Spleen (tissue), 7 donors: ENCODE measurements at regions not wholly inside any gene's neighbourhood (a gene's known extent, or its start where the extent isn't known, plus 50 kb on each side); places are given as distances from the start of the nearest gene placed in this dataset.
"Not testable (repeated sequence)": the region's sequence is repeated elsewhere in the genome, so short reads cannot be mapped to it uniquely, and the experiment has no call there.

Experiments used
- POLR2A ChIP-seq, 3 donors: fragments of 450-650 bp; IDR thresholded peaks; one replicate each; pipeline ENCODE4 v1.5.1; 2017; ENCODE audit warnings: antibody characterized with exemption in 3 of 3, mild to moderate bottlenecking in 1 of 3
- TF ChIP-seq, protein P1 (sequence below), 11 experiments: fragments of 200-600 bp in 7 of 11; fragments of 450-650 bp in 4 of 11; sonication (generic) in 4 of 11; IDR thresholded peaks in 8 of 11; conservative IDR thresholded peaks in 3 of 11; 1 replicate in 7 of 11; 2 replicates in 4 of 11; pipeline versions ENCODE4 v1.4.0 to v1.8.0; 2016 to 2021; ENCODE audit warnings: antibody characterized with exemption in 11 of 11, inconsistent platforms in 4 of 11, mild to moderate bottlenecking in 1 of 11
- donor health status: DM: no; HTN: no; CAD: no; lungs with moderate emphysema.
- donor health status: DM: no; HTN: no; CAD: no.
- donor health status: DM: no; HTN: no; CAD: no.

DNA sequence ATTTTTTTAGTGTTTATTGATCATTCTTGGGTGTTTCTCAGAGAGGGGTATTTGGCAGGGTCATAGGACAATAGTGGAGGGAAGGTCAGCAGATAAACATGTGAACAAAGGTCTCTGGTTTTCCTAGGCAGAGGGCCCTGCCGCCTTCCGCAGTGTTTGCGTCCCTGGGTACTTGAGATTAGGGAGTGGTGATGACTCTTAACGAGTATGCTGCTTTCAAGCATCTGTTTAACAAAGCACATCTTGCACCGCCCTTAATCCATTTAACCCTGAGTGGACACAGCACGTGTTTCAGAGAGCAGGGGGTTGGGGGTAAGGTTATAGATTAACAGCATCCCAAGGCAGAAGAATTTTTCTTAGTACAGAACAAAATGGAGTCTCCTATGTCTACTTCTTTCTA, 67.1 kb upstream of the MAN1A2 start:
- TF ChIP-seq, protein P1, sequence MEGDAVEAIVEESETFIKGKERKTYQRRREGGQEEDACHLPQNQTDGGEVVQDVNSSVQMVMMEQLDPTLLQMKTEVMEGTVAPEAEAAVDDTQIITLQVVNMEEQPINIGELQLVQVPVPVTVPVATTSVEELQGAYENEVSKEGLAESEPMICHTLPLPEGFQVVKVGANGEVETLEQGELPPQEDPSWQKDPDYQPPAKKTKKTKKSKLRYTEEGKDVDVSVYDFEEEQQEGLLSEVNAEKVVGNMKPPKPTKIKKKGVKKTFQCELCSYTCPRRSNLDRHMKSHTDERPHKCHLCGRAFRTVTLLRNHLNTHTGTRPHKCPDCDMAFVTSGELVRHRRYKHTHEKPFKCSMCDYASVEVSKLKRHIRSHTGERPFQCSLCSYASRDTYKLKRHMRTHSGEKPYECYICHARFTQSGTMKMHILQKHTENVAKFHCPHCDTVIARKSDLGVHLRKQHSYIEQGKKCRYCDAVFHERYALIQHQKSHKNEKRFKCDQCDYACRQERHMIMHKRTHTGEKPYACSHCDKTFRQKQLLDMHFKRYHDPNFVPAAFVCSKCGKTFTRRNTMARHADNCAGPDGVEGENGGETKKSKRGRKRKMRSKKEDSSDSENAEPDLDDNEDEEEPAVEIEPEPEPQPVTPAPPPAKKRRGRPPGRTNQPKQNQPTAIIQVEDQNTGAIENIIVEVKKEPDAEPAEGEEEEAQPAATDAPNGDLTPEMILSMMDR (IDR thresholded peaks at IDR 0.05 in 8 of 11, conservative IDR thresholded peaks at IDR 0.05 in 3 of 11) = not testable (repeated sequence)
- not testable (repeated sequence) for TF ChIP-seq POLR2A (IDR thresholded peaks at IDR 0.05)
